DOHH2 (cell line): ENCODE measurements at regions not wholly inside any gene's neighbourhood (a gene's known extent, or its start where the extent isn't known, plus 50 kb on each side); places are given as distances from the start of the nearest gene placed in this dataset.

ENCODE experiments used
- H3F3A ChIP-seq: fragments of 200-600 bp; sonication (generic), shearing (Covaris generic); 2 replicates; pipeline ENCODE4 v1.6.0; 2016; ENCODE audit warnings: antibody characterized with exemption, mild to moderate bottlenecking; ENCODE audit not compliant: control insufficient read depth, insufficient read depth
- H3K27ac ChIP-seq: fragments of 200-600 bp; sonication (generic); 2 replicates; pipeline ENCODE4 v1.5.1; 2014; ENCODE audit warnings: low read depth, mild to moderate bottlenecking, low read length, moderate library complexity
- H3K27me3 ChIP-seq: fragments of 200-600 bp; sonication (generic); 2 replicates; pipeline ENCODE4 v1.6.1; 2014; ENCODE audit warnings: mild to moderate bottlenecking, low read length, mixed read lengths; ENCODE audit not compliant: control insufficient read depth
- H3K36me3 ChIP-seq: fragments of 200-600 bp; sonication (generic); 2 replicates; pipeline ENCODE4 v1.6.1; 2014; ENCODE audit warnings: mild to moderate bottlenecking, low read length, moderate library complexity, mixed read lengths; ENCODE audit not compliant: control insufficient read depth
- H3K4me1 ChIP-seq: fragments of 200-600 bp; sonication (generic); 2 replicates; pipeline ENCODE4 v1.6.1; 2014; ENCODE audit warnings: mild to moderate bottlenecking, low read length, mixed read lengths; ENCODE audit not compliant: control insufficient read depth
- H3K4me2 ChIP-seq: fragments of 200-600 bp; sonication (generic); 2 replicates; pipeline ENCODE4 v1.6.0; 2014; ENCODE audit warnings: mild to moderate bottlenecking, low read length, moderate library complexity
- H3K4me3 ChIP-seq: fragments of 200-600 bp; sonication (generic); 2 replicates; pipeline ENCODE4 v1.5.1; 2014; ENCODE audit warnings: mild to moderate bottlenecking, low read length, mixed read lengths
- H3K79me2 ChIP-seq: fragments of 200-600 bp; sonication (generic); 2 replicates; pipeline ENCODE4 v1.6.1; 2014; ENCODE audit warnings: mild to moderate bottlenecking, low read length, mixed read lengths; ENCODE audit not compliant: control insufficient read depth
- H3K9me2 ChIP-seq: fragments of 200-600 bp; sonication (generic); replicated peaks from 2 replicates; pipeline ENCODE4 v1.6.1; 2014; ENCODE audit warnings: mild to moderate bottlenecking, low read length, mixed read lengths; ENCODE audit not compliant: control insufficient read depth
- H3K9me3 ChIP-seq: fragments of 200-600 bp; sonication (generic); 2 replicates; pipeline ENCODE4 v1.6.1; 2014; ENCODE audit warnings: antibody characterized with exemption, low read length, mixed read lengths; ENCODE audit not compliant: control insufficient read depth, insufficient read depth
- H4K20me1 ChIP-seq: fragments of 200-600 bp; sonication (generic); 2 replicates; pipeline ENCODE4 v1.6.0; 2014; ENCODE audit warnings: low read depth, mild to moderate bottlenecking, antibody characterized with exemption, low read length, moderate library complexity; ENCODE audit not compliant: control insufficient read depth, insufficient read depth
- CTCF ChIP-seq: fragments of 200-600 bp; sonication (generic); IDR thresholded peaks from one replicate; pipeline ENCODE4 v1.5.1; 2014; ENCODE audit warnings: antibody characterized with exemption, mild to moderate bottlenecking, low read depth, low read length; ENCODE audit not compliant: poor library complexity, severe bottlenecking
- EZH2phosphoT487 ChIP-seq: fragments of 200-600 bp; sonication (generic); IDR thresholded peaks from 2 replicates; pipeline ENCODE4 v1.6.1; 2017; ENCODE audit warnings: borderline replicate concordance, mild to moderate bottlenecking, antibody characterized with exemption, low read length, moderate library complexity, mixed read lengths

GRCh38 chr11:11021563-11021962, 163.7 kb upstream of the ZBED5 start:
- no peak overlapping the region for H3K4me3 ChIP-seq
- peak overlapping the region; percentile 33; the same call in 1 of the 2 replicates for H3K4me2 ChIP-seq
- peaks cover 6% of the 10 kb centered on the region; the same call in 1 of the 2 replicates for H3K27me3 ChIP-seq
- peaks cover 9% of the 10 kb centered on the region for H3K4me1 ChIP-seq
- H3K9me2 ChIP-seq, result no peaks in the 10 kb centered on the region
- no peaks in the 10 kb centered on the region for H3K79me2 ChIP-seq
- no peak for TF ChIP-seq CTCF
- TF ChIP-seq EZH2phosphoT487, result no peak
- H3K9me3 ChIP-seq, result no peaks in the 10 kb centered on the region
- H3K27ac ChIP-seq, result no peak overlapping the region
- H3F3A ChIP-seq, result no peaks in the 10 kb centered on the region
- H3K36me3 ChIP-seq, result no peaks in the 10 kb centered on the region
- no peaks in the 10 kb centered on the region for H4K20me1 ChIP-seq

- Histone ChIP-seq H3K9me3 (no peaks in the 10 kb centered on the region), H3K4me1 (peaks cover 9% of the 10 kb centered on the region), H3K79me2 (no peaks in the 10 kb centered on the region), H3K9me2 (no peaks in the 10 kb centered on the region), H3F3A (no peaks in the 10 kb centered on the region), H3K4me2 (no peak overlapping the region), H3K4me3 (no peak overlapping the region), H3K27me3 (peaks cover 5% of the 10 kb centered on the region; the same call in 1 of the 2 replicates), H3K36me3 (no peaks in the 10 kb centered on the region), H4K20me1 (no peaks in the 10 kb centered on the region), H3K27ac (no peak overlapping the region)
- TF ChIP-seq EZH2phosphoT487, result no peak
- TF ChIP-seq CTCF, result no peak
These were observed 162.9 kb upstream of the ZBED5 start for GRCh38 chr11:11020747-11021149.

- no peak overlapping the region for H3K4me3 ChIP-seq
- TF ChIP-seq CTCF, result no peak
- no peak for TF ChIP-seq EZH2phosphoT487
- H3F3A ChIP-seq, result no peaks in the 10 kb centered on the region
- no peak overlapping the region for H3K4me2 ChIP-seq
- H3K36me3 ChIP-seq, result no peaks in the 10 kb centered on the region
- no peaks in the 10 kb centered on the region for H3K9me2 ChIP-seq
- H3K27ac ChIP-seq, result no peak overlapping the region
- H3K27me3 ChIP-seq, result peaks cover 5% of the 10 kb centered on the region; the same call in 1 of the 2 replicates
- peaks cover 9% of the 10 kb centered on the region for H3K4me1 ChIP-seq
- H4K20me1 ChIP-seq, result no peaks in the 10 kb centered on the region
- H3K9me3 ChIP-seq, result no peaks in the 10 kb centered on the region
- H3K79me2 ChIP-seq, result no peaks in the 10 kb centered on the region
These were observed 162.4 kb upstream of the ZBED5 start for GRCh38 chr11:11020219-11020726.
